Uterus (tissue), 3 donors: ENCODE measurements at regions not wholly inside any gene's neighbourhood (a gene's known extent, or its start where the extent isn't known, plus 50 kb on each side); places are given as distances from the start of the nearest gene placed in this dataset.

Experiments
- DNase-seq, 2 donors: peaks; one replicate each; pipeline ENCODE4 v3.0.0-alpha.2; 2019 to 2020
- H3K27ac ChIP-seq, 2 donors: fragments of 200-600 bp; sonication (generic); 1 replicate in 1 of 2; 2 replicates in 1 of 2; pipeline ENCODE4 v1.5.1; 2016 to 2018
- H3K27me3 ChIP-seq, 2 donors: fragments of 200-600 bp; sonication (generic); one replicate each; pipeline ENCODE4 v1.5.1; 2018 to 2019; ENCODE audit warnings: control low read depth in 1 of 2
- H3K36me3 ChIP-seq, 2 donors: fragments of 200-600 bp; sonication (generic); one replicate each; pipeline ENCODE4 v1.5.1; 2019; ENCODE audit warnings: control low read depth in 1 of 2
- H3K4me1 ChIP-seq, 2 donors: fragments of 200-600 bp; sonication (generic); one replicate each; pipeline ENCODE4 v1.5.1; 2018 to 2019; ENCODE audit warnings: control low read depth in 1 of 2
- H3K4me3 ChIP-seq, 2 donors: fragments of 200-600 bp; sonication (generic); 1 replicate in 1 of 2; 2 replicates in 1 of 2; pipeline ENCODE4 v1.5.1; 2018 to 2019; ENCODE audit warnings: mild to moderate bottlenecking in 1 of 2
- H3K9me3 ChIP-seq, 2 donors: fragments of 200-600 bp; sonication (generic); one replicate each; pipeline ENCODE4 v1.5.1; 2019; ENCODE audit warnings: control low read depth in 1 of 2
- POLR2A ChIP-seq, 2 donors: fragments of 450-650 bp; IDR thresholded peaks; one replicate each; pipeline ENCODE4 v1.6.1; 2016; ENCODE audit warnings: antibody characterized with exemption in 2 of 2, mild to moderate bottlenecking in 1 of 2, moderate library complexity in 1 of 2
- intact Hi-C: fragments of 100-400 bp; cut with DNase I; formaldehyde crosslinking; loops from one replicate; pipeline ENCODE4 v1.15.1; 2023; ENCODE audit warnings: low total_unique reads
- TF ChIP-seq, protein P1 (sequence below), 4 experiments: fragments of 200-600 bp in 2 of 4; fragments of 450-650 bp in 2 of 4; sonication (generic) in 2 of 4; IDR thresholded peaks; one replicate each; pipeline ENCODE4 v1.5.1; 2016 to 2019; ENCODE audit warnings: antibody characterized with exemption in 4 of 4, mild to moderate bottlenecking in 2 of 4, moderate library complexity in 1 of 4
- donor health status: DM: yes; HTN: yes; CAD: no.

DNA sequence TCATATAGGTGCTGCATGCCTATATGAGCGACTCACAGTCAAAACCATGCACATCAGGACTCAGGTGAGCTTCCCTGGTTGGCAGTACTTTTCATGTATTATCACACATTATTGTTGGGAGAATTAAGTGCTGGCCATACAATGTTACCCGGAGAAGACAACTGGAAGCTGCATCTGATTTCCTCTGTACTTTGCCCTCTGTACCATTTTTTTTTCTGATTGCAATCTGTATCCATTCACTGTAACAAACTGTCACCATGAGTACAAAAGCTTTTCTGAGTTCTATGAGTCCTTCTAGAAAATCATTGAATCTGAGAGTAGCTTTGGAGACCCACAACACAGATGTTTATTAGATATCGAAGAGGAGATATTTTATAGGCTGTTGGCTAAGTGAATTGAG, 651.0 kb downstream of the NR2F1-AS1 start:
- no peak for TF ChIP-seq POLR2A (IDR thresholded peaks at IDR 0.05)
- TF ChIP-seq, protein P1, sequence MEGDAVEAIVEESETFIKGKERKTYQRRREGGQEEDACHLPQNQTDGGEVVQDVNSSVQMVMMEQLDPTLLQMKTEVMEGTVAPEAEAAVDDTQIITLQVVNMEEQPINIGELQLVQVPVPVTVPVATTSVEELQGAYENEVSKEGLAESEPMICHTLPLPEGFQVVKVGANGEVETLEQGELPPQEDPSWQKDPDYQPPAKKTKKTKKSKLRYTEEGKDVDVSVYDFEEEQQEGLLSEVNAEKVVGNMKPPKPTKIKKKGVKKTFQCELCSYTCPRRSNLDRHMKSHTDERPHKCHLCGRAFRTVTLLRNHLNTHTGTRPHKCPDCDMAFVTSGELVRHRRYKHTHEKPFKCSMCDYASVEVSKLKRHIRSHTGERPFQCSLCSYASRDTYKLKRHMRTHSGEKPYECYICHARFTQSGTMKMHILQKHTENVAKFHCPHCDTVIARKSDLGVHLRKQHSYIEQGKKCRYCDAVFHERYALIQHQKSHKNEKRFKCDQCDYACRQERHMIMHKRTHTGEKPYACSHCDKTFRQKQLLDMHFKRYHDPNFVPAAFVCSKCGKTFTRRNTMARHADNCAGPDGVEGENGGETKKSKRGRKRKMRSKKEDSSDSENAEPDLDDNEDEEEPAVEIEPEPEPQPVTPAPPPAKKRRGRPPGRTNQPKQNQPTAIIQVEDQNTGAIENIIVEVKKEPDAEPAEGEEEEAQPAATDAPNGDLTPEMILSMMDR (IDR thresholded peaks at IDR 0.05), result no peak
- no peaks in the 10 kb centered on the region for H3K9me3 ChIP-seq

DNA sequence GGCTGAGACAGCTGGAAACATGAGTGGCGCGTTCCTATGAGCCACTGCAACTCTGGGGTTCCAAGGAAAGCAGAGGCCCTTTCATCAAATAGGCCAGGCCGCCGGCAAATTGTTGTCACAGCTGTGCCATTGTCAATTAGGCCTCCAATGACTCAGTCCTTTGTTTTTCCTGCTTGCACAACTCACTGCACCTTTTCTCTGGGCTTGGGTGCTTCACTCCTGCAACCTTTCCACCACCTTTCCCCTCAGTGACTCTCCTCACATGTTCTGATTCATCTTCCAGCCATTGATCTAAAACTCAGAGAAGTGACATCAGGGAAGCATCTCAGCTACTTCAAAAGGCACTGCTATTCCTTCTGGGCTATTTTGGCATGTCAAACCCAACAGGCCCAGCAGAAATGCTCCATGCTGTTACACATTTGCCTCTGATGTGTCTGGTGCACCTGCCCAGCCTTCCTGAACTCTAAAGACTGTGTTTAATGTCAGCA, 653.7 kb downstream of the NR2F1-AS1 start:
- H3K36me3 ChIP-seq, result no peaks in the 10 kb centered on the region
- intact Hi-C loops, result no loop called here
- no peaks in the 10 kb centered on the region for H3K27me3 ChIP-seq
- no peak overlapping the region for H3K4me3 ChIP-seq
- H3K27ac ChIP-seq, result no peak overlapping the region
- TF ChIP-seq, protein P1 (IDR thresholded peaks at IDR 0.05), result no peak
- TF ChIP-seq POLR2A (IDR thresholded peaks at IDR 0.05), result no peak
- no peak for DNase-seq
- H3K9me3 ChIP-seq, result no peaks in the 10 kb centered on the region
- H3K4me1 ChIP-seq, result no peaks in the 10 kb centered on the region

More for the DNA sequence above, 651.0 kb downstream of the NR2F1-AS1 start:
- Histone ChIP-seq H3K27ac (no peak overlapping the region), H3K27me3 (no peaks in the 10 kb centered on the region), H3K4me3 (no peak overlapping the region), H3K4me1 (no peaks in the 10 kb centered on the region), H3K36me3 (no peaks in the 10 kb centered on the region)
- no peak for DNase-seq
- intact Hi-C loops, result no loop called here

DNA sequence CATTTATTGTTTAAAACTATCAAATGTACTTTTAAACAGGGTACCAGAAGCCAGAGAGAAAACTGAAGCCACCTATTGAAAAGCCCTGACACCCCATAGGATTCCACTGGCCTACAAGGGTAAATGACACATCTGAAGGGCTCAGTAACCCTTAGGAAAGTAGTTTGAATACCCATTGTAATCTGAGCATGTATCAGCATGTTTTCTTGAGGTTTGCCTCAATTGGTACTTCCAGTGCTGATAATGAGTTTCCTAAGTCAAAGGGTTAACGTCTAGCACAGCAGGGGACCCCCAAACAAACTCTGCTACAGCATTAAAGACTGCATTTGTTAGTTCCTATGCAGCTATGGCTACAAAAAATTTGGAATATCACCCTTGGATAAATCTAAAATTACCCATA, 657.1 kb downstream of the NR2F1-AS1 start:
- Histone ChIP-seq H3K4me3 (no peak overlapping the region), H3K27ac (no peak overlapping the region), H3K36me3 (no peaks in the 10 kb centered on the region), H3K4me1 (no peaks in the 10 kb centered on the region), H3K9me3 (no peaks in the 10 kb centered on the region), H3K27me3 (no peaks in the 10 kb centered on the region)
- intact Hi-C loops, result no loop called here
- DNase-seq, result no peak
- TF ChIP-seq POLR2A (IDR thresholded peaks at IDR 0.05), result no peak
- TF ChIP-seq, protein P1 (IDR thresholded peaks at IDR 0.05), result no peak

DNA sequence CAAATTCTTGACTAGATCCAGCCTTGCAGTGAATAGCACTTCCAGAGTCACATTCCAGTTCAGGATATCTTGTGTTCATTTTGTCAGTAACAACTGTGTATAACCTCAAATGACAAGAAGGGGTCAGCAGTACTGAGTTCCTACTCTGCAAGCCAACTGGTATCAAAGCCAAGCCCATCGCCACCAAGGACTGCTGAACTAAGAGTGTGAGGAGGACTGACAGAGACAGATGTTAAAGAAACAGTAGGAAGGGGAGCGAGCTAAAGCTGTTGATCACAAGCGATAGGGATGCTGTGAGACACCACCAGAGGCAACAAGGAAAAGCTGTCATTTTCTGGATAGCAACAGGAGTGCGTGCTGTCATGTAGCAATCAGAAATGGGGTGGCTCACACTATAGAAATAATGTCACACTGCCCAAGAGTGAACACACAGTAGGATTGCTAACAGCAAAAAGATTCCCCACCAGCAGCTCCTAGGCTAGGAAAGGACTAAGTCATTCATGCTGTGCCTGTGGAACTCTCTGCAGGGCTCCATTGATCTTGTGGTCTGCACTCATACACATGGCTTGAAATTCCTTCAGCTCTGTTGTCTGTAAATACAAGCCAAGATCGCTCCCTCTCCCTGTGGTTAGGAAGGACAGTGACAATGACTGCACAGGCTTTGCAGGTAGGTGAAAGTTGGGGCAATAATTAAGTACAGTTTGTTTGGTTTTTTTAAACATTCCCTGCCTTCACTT, 658.6 kb downstream of the NR2F1-AS1 start:
- H3K27ac ChIP-seq, result no peak overlapping the region
- no peaks in the 10 kb centered on the region for H3K9me3 ChIP-seq
- H3K27me3 ChIP-seq, result no peaks in the 10 kb centered on the region
- no peaks in the 10 kb centered on the region for H3K36me3 ChIP-seq
- no peak for DNase-seq
- intact Hi-C loops, result no loop called here
- H3K4me1 ChIP-seq, result no peaks in the 10 kb centered on the region
- TF ChIP-seq, protein P1 (IDR thresholded peaks at IDR 0.05), result no peak
- no peak for TF ChIP-seq POLR2A (IDR thresholded peaks at IDR 0.05)
- no peak overlapping the region for H3K4me3 ChIP-seq

DNA sequence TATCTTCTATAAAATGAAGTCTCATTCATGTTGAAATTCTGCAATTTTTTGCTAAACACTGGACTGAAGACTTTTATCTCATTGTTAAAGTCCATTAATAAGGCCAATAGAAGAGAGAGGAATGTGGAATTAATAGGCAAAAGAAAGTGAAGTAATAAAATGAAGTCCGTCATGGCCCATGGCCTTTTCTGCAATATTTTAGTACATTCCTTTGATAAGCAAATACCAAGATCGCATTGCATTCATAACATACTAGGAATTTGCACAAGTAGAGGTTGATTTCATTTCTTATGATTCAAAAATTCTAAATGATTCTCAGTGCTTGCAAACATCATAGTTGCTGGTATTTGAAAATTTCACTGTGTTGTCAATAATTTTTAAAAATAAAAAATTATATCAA, 664.0 kb downstream of the NR2F1-AS1 start:
- no peak overlapping the region for H3K4me3 ChIP-seq
- no peaks in the 10 kb centered on the region for H3K36me3 ChIP-seq
- intact Hi-C loops, result no loop called here
- H3K9me3 ChIP-seq, result no peaks in the 10 kb centered on the region
- DNase-seq, result no peak
- TF ChIP-seq, protein P1 (IDR thresholded peaks at IDR 0.05), result no peak
- no peak for TF ChIP-seq POLR2A (IDR thresholded peaks at IDR 0.05)
- H3K27me3 ChIP-seq, result no peaks in the 10 kb centered on the region
- H3K4me1 ChIP-seq, result no peaks in the 10 kb centered on the region
- H3K27ac ChIP-seq, result no peak overlapping the region
